ENCODE measurements at regions not wholly inside any gene's neighbourhood (a gene's known extent, or its start where the extent isn't known, plus 50 kb on each side); places are given as distances from the start of the nearest gene placed in this dataset.

DNA sequence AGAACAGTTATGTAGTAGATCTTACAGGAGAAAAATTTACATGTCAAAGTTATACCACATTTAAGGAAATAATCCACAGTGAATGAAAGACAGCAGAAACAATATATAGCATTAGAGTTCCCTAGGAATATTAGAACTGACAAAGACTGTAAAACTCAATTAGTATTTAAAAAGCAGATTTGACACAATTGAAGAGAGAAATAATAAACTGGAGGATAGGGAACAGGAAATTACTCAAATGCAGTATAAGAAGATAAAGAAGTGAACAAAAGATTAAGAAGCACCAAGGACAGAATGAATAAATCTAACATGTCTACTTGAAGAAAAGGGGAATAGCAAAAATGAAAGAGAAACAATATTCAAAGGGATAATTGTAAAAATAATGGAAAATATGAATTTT is 132.6 kb upstream of the CHRNA7 start:
- H3K4me1 ChIP-seq, result no peaks in the 10 kb centered on the region
- intact Hi-C loops (cut with DNase I; ENCODE audit: low total_unique reads), result no loop called here
- H3K36me3 ChIP-seq, result no peaks in the 10 kb centered on the region
- H3K27me3 ChIP-seq, result no peaks in the 10 kb centered on the region
- H3K9me3 ChIP-seq, result peaks cover 0 to 18% (median 16%) of the 10 kb centered on the region in 3 donors
- no peak overlapping the region for H3K27ac ChIP-seq
- no peak for DNase-seq
- TF ChIP-seq, protein P1, sequence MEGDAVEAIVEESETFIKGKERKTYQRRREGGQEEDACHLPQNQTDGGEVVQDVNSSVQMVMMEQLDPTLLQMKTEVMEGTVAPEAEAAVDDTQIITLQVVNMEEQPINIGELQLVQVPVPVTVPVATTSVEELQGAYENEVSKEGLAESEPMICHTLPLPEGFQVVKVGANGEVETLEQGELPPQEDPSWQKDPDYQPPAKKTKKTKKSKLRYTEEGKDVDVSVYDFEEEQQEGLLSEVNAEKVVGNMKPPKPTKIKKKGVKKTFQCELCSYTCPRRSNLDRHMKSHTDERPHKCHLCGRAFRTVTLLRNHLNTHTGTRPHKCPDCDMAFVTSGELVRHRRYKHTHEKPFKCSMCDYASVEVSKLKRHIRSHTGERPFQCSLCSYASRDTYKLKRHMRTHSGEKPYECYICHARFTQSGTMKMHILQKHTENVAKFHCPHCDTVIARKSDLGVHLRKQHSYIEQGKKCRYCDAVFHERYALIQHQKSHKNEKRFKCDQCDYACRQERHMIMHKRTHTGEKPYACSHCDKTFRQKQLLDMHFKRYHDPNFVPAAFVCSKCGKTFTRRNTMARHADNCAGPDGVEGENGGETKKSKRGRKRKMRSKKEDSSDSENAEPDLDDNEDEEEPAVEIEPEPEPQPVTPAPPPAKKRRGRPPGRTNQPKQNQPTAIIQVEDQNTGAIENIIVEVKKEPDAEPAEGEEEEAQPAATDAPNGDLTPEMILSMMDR (IDR thresholded peaks at IDR 0.05), result no peak
- H3K4me3 ChIP-seq, result no peak overlapping the region

DNA sequence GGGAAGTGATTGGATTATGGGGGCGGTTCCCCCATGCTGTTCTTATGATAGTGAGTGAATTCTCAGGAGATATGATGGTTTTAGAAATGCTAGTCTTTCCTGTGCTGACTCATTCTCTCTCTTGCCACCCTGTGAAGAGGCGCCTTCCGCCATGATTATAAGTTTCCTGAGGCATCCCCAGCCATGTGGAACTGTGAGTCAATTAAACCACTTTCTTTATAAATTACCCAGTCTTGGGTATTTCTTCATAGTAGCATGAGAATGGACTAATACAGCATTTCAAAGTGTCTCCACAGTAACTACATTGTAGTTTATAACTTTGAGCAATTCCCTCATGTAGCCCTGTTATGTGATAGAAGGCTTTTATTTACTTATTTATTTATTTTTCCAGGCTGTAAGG is 128.8 kb upstream of the CHRNA7 start:
- H3K4me3 ChIP-seq, result no peak overlapping the region
- TF ChIP-seq, protein P1 (IDR thresholded peaks at IDR 0.05), result no peak
- intact Hi-C loops (cut with DNase I; ENCODE audit: low total_unique reads), result no loop called here
- H3K4me1 ChIP-seq, result no peaks in the 10 kb centered on the region
- H3K9me3 ChIP-seq, result peaks cover 0 to 18% (median 16%) of the 10 kb centered on the region in 3 donors
- H3K36me3 ChIP-seq, result no peaks in the 10 kb centered on the region
- H3K27me3 ChIP-seq, result no peaks in the 10 kb centered on the region
- no peak overlapping the region for H3K27ac ChIP-seq
- no peak for DNase-seq

DNA sequence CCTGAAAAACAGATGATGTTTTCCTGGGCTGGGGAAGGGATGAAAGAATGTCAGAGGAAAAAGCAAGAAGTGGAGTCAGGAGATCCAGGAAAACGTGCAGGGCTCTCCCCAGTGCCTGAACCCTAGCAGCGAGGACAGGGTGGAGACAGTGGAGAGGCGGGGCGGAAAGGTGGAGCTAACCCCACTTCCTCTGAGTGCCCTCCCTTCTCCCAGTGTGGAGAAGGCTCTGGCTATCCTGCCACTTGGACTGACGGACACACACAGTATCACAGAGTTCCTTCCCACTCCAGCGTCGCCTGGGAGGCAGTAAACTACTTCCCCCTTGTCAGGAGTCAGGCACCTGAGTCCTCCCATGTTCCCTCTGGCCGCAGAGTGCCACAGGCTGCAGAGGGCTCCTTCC is 125.3 kb upstream of the CHRNA7 start:
- H3K27ac ChIP-seq, result no peak overlapping the region
- H3K36me3 ChIP-seq, result no peaks in the 10 kb centered on the region
- no peaks in the 10 kb centered on the region for H3K4me1 ChIP-seq
- no peak for DNase-seq
- H3K27me3 ChIP-seq, result no peaks in the 10 kb centered on the region
- no peak overlapping the region for H3K4me3 ChIP-seq
- TF ChIP-seq, protein P1 (IDR thresholded peaks at IDR 0.05), result no peak
- intact Hi-C loops (cut with DNase I; ENCODE audit: low total_unique reads), result no loop called here
- no peaks in the 10 kb centered on the region for H3K9me3 ChIP-seq

DNA sequence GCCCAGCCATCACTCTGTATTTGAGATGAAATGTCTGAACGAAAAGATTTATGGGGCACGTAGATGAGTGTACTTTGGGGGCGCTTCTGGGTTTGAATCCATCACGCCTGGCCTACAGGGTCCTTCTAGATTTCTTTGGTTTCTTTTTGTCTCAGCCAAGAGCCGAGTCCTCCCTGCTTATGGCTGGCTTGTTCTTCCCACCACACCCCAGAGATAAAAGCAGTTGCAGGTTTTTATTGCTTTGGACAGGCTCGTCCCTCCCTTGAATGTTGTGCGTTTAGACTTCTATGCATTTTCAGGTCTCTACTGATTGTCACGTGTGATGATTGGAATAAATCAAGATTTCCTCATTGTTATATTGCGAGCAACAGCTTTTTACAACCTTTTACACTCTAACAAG is 104.8 kb upstream of the CHRNA7 start:
- Histone ChIP-seq H3K27me3 (no peaks in the 10 kb centered on the region), H3K9me3 (no peaks in the 10 kb centered on the region), H3K4me1 (no peaks in the 10 kb centered on the region), H3K27ac (no peak overlapping the region), H3K36me3 (no peaks in the 10 kb centered on the region), H3K4me3 (no peak overlapping the region)
- intact Hi-C loops (cut with DNase I; ENCODE audit: low total_unique reads), result no loop called here
- TF ChIP-seq, protein P1 (IDR thresholded peaks at IDR 0.05), result no peak
- DNase-seq, result no peak

DNA sequence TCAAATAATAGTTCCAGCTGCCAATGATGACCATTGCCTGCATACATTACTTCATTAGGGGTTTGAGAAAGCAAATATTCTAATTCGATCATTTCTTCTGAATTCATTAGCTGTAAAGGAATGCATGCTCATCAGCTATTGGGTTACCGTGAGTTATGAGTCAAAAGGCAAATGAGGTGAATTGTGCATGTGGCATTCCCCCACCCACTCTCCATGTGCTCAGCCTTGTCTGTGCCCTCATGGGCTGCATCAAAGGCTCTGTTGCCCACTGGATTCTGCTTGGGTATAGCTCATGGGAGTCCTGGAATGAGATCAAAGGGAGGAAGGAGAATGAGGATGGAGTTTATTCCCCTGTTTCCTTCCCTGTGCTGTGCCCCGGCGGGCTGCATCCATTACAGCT is 99.3 kb upstream of the CHRNA7 start:
- Histone ChIP-seq H3K36me3 (no peaks in the 10 kb centered on the region), H3K27ac (no peak overlapping the region), H3K9me3 (no peaks in the 10 kb centered on the region), H3K4me1 (no peaks in the 10 kb centered on the region), H3K27me3 (no peaks in the 10 kb centered on the region), H3K4me3 (no peak overlapping the region)
- TF ChIP-seq, protein P1 (IDR thresholded peaks at IDR 0.05), result no peak
- intact Hi-C loops (cut with DNase I; ENCODE audit: low total_unique reads), result no loop called here
- DNase-seq, result no peak

DNA sequence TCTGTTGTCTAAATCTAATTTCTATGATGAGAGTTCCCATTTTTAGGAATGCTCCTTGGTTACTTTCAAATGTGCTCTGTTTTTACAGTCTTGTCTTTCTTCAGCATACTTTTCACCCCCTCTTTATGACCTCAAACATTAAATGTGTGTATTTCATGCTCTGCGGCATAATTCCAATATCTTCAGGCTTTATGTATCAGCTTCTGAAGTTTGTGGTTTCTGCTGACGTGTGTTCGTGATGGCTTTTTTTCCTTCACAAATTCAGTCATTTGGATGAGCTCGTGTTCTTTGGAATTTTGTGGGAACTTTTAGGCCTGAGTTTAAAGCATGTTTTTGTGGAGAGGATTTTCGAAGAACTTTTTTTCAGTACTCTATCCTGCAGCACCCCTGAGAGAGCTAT is 97.7 kb upstream of the CHRNA7 start:
- TF ChIP-seq, protein P1 (IDR thresholded peaks at IDR 0.05), result no peak
- no peaks in the 10 kb centered on the region for H3K9me3 ChIP-seq
- no peaks in the 10 kb centered on the region for H3K36me3 ChIP-seq
- no peak for DNase-seq
- H3K4me3 ChIP-seq, result no peak overlapping the region
- no peaks in the 10 kb centered on the region for H3K27me3 ChIP-seq
- intact Hi-C loops (cut with DNase I; ENCODE audit: low total_unique reads), result no loop called here
- no peak overlapping the region for H3K27ac ChIP-seq
- H3K4me1 ChIP-seq, result no peaks in the 10 kb centered on the region

Data from tibial artery (tissue), 4 donors.